Endothelial cell of umbilical vein (primary cell): ENCODE measurements at regions not wholly inside any gene's neighbourhood (a gene's known extent, or its start where the extent isn't known, plus 50 kb on each side); places are given as distances from the start of the nearest gene placed in this dataset.

Source experiments
- BruUV-seq: library from RNA; stranded (reverse); fragments of 400-500 nt; replicated peaks from 2 replicates; lab custom pipeline; 2021; lab: Mats Ljungman, UMichigan
- CTCF ChIA-PET: fragments of 300-600, 350-600 bp; sonication (Branson Sonifier 250); formaldehyde crosslinking; loops from one replicate; lab custom pipeline; 2021; ENCODE audit warnings: antibody characterized with exemption, inconsistent platforms; lab: Charles Lee
- POLR2A ChIA-PET: fragments of 300-600, 350-600 bp; sonication (Branson Sonifier 250); formaldehyde crosslinking; loops from one replicate; lab custom pipeline; 2021; ENCODE audit warnings: antibody characterized with exemption, inconsistent platforms; lab: Charles Lee
- DNase-seq: peaks from one replicate; pipeline ENCODE4 v3.0.0-alpha.2; 2011; ENCODE audit warnings: low read depth, low spot score
- FAIRE-seq: peaks from 2 replicates; lab custom pipeline; 2011; peaks lifted over from hg19 to GRCh38; lab: Jason Lieb, UNC
- H2AFZ ChIP-seq: 2 replicates; pipeline ENCODE4 v1.6.0; 2012; ENCODE audit warnings: low read depth, low read length, control low read depth, inconsistent platforms
- H3K27ac ChIP-seq: 2 replicates; pipeline ENCODE4 v1.5.1; 2011; ENCODE audit warnings: low read depth, mild to moderate bottlenecking, control low read depth, low read length, moderate library complexity; ENCODE audit not compliant: insufficient read depth
- H3K27me3 ChIP-seq, 2 experiments: 2 replicates each; pipeline versions ENCODE4 v1.6.0 to v1.6.1; 2011; ENCODE audit warnings: low read length in 2 of 2, mixed read lengths in 1 of 2; ENCODE audit not compliant: control insufficient read depth in 2 of 2, insufficient read depth in 2 of 2
- H3K36me3 ChIP-seq, 2 experiments: 2 replicates in 1 of 2; 3 replicates in 1 of 2; pipeline ENCODE4 v1.5.1; 2011; ENCODE audit warnings: low read length in 2 of 2, mild to moderate bottlenecking in 1 of 2, moderate library complexity in 1 of 2; ENCODE audit not compliant: control insufficient read depth in 2 of 2, insufficient read depth in 2 of 2; ENCODE audit errors: extremely low read depth in 1 of 2
- H3K4me1 ChIP-seq: 3 replicates; pipeline ENCODE4 v1.5.1; 2011; ENCODE audit warnings: mild to moderate bottlenecking, low read length; ENCODE audit not compliant: control insufficient read depth, insufficient read depth; ENCODE audit errors: extremely low read depth
- H3K4me2 ChIP-seq: 2 replicates; pipeline ENCODE4 v1.6.1; 2011; ENCODE audit warnings: low read length, control low read depth, mixed read lengths; ENCODE audit not compliant: insufficient read depth
- H3K4me3 ChIP-seq, 3 experiments: fragments of 200-600 bp in 1 of 3; sonication (generic), shearing (Covaris generic) in 1 of 3; replicated peaks in 1 of 3; 2 replicates each; pipeline ENCODE4 v1.5.1; 2011 to 2016; ENCODE audit warnings: control low read depth in 3 of 3, low read length in 3 of 3, mild to moderate bottlenecking in 2 of 3, inconsistent platforms in 1 of 3, low read depth in 1 of 3, moderate library complexity in 1 of 3; ENCODE audit not compliant: insufficient read depth in 1 of 3
- H3K79me2 ChIP-seq: 2 replicates; pipeline ENCODE4 v1.6.0; 2012; ENCODE audit warnings: low read length, inconsistent platforms; ENCODE audit not compliant: control insufficient read depth, insufficient read depth
- H3K9ac ChIP-seq: replicated peaks from 2 replicates; pipeline ENCODE3; 2011; ENCODE audit warnings: low read length, control low read depth; ENCODE audit not compliant: insufficient read depth; ENCODE audit errors: extremely low read depth
- H3K9me1 ChIP-seq: replicated peaks from 3 replicates; pipeline ENCODE4 v1.6.0; 2011; ENCODE audit warnings: mild to moderate bottlenecking, low read length; ENCODE audit not compliant: control insufficient read depth, insufficient read depth; ENCODE audit errors: extremely low read depth
- H3K9me3 ChIP-seq: replicated peaks from 2 replicates; pipeline ENCODE4 v1.5.1; 2012; ENCODE audit warnings: low read length, inconsistent platforms; ENCODE audit not compliant: control insufficient read depth, insufficient read depth
- H4K20me1 ChIP-seq: replicated peaks from 2 replicates; pipeline ENCODE3; 2011; ENCODE audit warnings: mild to moderate bottlenecking, low read length; ENCODE audit not compliant: control insufficient read depth, insufficient read depth; ENCODE audit errors: extremely low read depth
- EZH2 ChIP-seq: IDR thresholded peaks from 2 replicates; pipeline ENCODE4 v1.6.1; 2012; ENCODE audit warnings: borderline replicate concordance, low read depth, mild to moderate bottlenecking, moderate library complexity, low read length, inconsistent platforms; ENCODE audit not compliant: severe bottlenecking
- FOS ChIP-seq: IDR thresholded peaks from 2 replicates; pipeline ENCODE4 v1.6.1; 2011; ENCODE audit warnings: mild to moderate bottlenecking, low read length, moderate library complexity, borderline replicate concordance; ENCODE audit not compliant: insufficient read depth
- MYC ChIP-seq: IDR thresholded peaks from one replicate; pipeline ENCODE4 v1.6.1; 2011; ENCODE audit warnings: mild to moderate bottlenecking, low read depth, low read length
- POLR2A ChIP-seq: IDR thresholded peaks from 2 replicates; pipeline ENCODE4 v1.6.1; 2012; ENCODE audit warnings: low read depth, mild to moderate bottlenecking, control low read depth, low read length
- POLR2AphosphoS5 ChIP-seq: IDR thresholded peaks from 2 replicates; pipeline ENCODE4 v1.6.1; 2012; ENCODE audit warnings: low read depth, mild to moderate bottlenecking, control low read depth, low read length, moderate library complexity; ENCODE audit not compliant: insufficient read depth
- dilution Hi-C: fragments of 300-500 bp; cut with MboI; formaldehyde crosslinking; loops from one replicate; pipeline ENCODE4 v1.15.0; 2019; ENCODE audit warnings: low sequenced_read_pairs; ENCODE audit not compliant: extremely low pct_ligation_motif_present
- intact Hi-C: fragments of 100-400 bp; cut with micrococcal nuclease; formaldehyde crosslinking; loops from one replicate; pipeline ENCODE4 v1.10.0; 2022
- TF ChIP-seq, protein P1 (sequence below), 2 donors: IDR thresholded peaks; 1 replicate in 1 of 2; 2 replicates in 1 of 2; pipeline ENCODE4 v1.5.1; 2011; ENCODE audit warnings: low read length in 2 of 2, mild to moderate bottlenecking in 2 of 2, moderate library complexity in 2 of 2, control low read depth in 1 of 2, inconsistent platforms in 1 of 2, low read depth in 1 of 2; ENCODE audit not compliant: insufficient read depth in 1 of 2; ENCODE audit errors: extremely low read depth in 1 of 2

DNA sequence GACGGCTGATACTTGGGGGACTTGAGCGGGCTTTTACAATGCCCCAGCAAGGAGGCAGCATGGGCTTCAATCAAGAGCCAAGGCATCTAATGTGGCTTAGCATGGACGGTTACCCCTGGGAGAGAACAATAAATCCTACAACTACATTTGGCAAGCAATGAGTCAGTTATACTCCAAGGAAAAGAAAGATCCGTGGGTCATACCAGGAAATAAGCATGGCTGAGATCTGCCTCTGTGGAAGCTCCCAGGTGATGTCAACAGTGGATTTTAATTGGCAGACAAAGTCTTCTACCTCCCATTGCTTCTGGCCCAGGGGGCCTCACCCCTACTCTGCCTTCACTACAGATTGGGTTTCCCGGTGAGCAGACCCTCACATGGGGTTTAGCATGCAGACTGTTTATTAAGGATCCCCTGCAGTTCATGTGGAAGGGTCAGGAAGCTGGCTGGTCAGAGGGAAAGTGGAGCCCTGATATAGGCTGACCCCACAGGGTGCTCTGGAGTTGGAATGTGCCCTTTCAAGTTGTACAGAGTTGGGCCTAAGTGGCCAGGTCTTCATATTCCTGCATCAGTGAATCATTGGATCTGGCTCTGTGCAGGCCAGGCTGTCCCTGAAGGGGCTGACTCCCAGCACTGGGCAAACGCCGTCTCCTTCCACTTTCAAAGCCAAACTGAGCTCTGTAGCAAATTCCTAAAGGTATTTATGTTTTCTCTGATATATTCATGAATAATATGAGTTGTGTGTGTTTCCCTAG lies 91.3 kb upstream of the GGTLC1 start:
- no peak for DNase-seq
- CTCF ChIA-PET = no interaction called here

DNA sequence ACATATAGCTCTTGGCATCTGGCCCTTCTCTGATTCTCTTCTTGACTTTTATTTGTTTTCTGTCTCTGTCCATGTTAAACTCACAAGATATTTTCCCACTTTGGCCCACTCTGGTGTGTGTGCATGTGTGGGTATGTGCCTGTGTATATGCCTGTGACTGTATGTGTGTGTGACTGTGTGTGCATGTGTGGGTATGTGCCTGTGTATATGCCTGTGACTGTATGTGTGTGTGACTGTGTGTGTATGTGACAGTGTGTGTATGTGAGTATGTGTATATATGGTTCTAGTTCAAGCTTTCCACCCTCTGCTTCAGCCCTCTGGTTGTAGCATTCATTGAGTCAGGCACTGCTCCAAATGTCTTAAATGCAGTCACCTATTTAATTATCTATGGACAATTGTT lies 88.6 kb upstream of the GGTLC1 start:
- CTCF ChIA-PET = no interaction called here
- intact Hi-C loops = no loop called here
- no peak overlapping the region for H3K27ac ChIP-seq
- H4K20me1 ChIP-seq = no peaks in the 10 kb centered on the region
- no peak overlapping the region for H3K4me2 ChIP-seq
- no TSS peak for BruUV-seq
- no peak overlapping the region for H3K9ac ChIP-seq
- no peaks in the 10 kb centered on the region for H3K27me3 ChIP-seq
- H3K9me1 ChIP-seq = no peaks in the 10 kb centered on the region
- no peaks in the 10 kb centered on the region for H3K36me3 ChIP-seq
- no peak overlapping the region for H3K4me3 ChIP-seq
- no peaks in the 10 kb centered on the region for H3K9me3 ChIP-seq
- H2AFZ ChIP-seq = no peak overlapping the region
- no peak for TF ChIP-seq POLR2AphosphoS5
- no peak for TF ChIP-seq POLR2A
- no peak for TF ChIP-seq FOS
- TF ChIP-seq EZH2 = no peak
- no peak for TF ChIP-seq MYC
- TF ChIP-seq, protein P1, sequence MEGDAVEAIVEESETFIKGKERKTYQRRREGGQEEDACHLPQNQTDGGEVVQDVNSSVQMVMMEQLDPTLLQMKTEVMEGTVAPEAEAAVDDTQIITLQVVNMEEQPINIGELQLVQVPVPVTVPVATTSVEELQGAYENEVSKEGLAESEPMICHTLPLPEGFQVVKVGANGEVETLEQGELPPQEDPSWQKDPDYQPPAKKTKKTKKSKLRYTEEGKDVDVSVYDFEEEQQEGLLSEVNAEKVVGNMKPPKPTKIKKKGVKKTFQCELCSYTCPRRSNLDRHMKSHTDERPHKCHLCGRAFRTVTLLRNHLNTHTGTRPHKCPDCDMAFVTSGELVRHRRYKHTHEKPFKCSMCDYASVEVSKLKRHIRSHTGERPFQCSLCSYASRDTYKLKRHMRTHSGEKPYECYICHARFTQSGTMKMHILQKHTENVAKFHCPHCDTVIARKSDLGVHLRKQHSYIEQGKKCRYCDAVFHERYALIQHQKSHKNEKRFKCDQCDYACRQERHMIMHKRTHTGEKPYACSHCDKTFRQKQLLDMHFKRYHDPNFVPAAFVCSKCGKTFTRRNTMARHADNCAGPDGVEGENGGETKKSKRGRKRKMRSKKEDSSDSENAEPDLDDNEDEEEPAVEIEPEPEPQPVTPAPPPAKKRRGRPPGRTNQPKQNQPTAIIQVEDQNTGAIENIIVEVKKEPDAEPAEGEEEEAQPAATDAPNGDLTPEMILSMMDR (IDR thresholded peaks at IDR 0.05; ENCODE audit: extremely low read depth in 1 of 2, insufficient read depth in 1 of 2, low read depth in 1 of 2, low read length in 2 of 2) = no peak
- POLR2A ChIA-PET = no interaction called here
- dilution Hi-C loops = no loop called here
- FAIRE-seq (no peak), DNase-seq (no peak)
- no peaks in the 10 kb centered on the region for H3K79me2 ChIP-seq
- H3K4me1 ChIP-seq = no peaks in the 10 kb centered on the region

More for the DNA sequence above, 91.3 kb upstream of the GGTLC1 start:
- H3K4me3 ChIP-seq = no peak overlapping the region
- no peak overlapping the region for H2AFZ ChIP-seq
- no TSS peak for BruUV-seq
- no peaks in the 10 kb centered on the region for H3K79me2 ChIP-seq
- peaks cover 0 to 5% of the 10 kb centered on the region in 2 experiments for H3K27me3 ChIP-seq
- no peak for FAIRE-seq
- H3K9me1 ChIP-seq = no peaks in the 10 kb centered on the region
- no peaks in the 10 kb centered on the region for H3K4me1 ChIP-seq
- intact Hi-C loops = no loop called here
- POLR2A ChIA-PET = no interaction called here
- no peak for TF ChIP-seq POLR2A
- no peak for TF ChIP-seq MYC
- dilution Hi-C loops = no loop called here
- H3K4me2 ChIP-seq = no peak overlapping the region
- H3K36me3 ChIP-seq = no peaks in the 10 kb centered on the region
- H4K20me1 ChIP-seq = no peaks in the 10 kb centered on the region
- H3K27ac ChIP-seq = no peak overlapping the region
- no peaks in the 10 kb centered on the region for H3K9me3 ChIP-seq
- H3K9ac ChIP-seq = no peak overlapping the region
